ENCODE measurements at regions not wholly inside any gene's neighbourhood (a gene's known extent, or its start where the extent isn't known, plus 50 kb on each side); places are given as distances from the start of the nearest gene placed in this dataset.

- Mint-ChIP-seq H3K27ac (no peak overlapping the region), H3K4me3 (no peak overlapping the region), H3K27me3 (peaks cover 4 to 7% of the 10 kb centered on the region in 2 donors), H3K36me3 (no peaks in the 10 kb centered on the region), H3K4me1 (no peaks in the 10 kb centered on the region), H3K9me3 (peaks cover 0 to 2% (median 0%) of the 10 kb centered on the region in 8 donors)
- Histone ChIP-seq H3K9me3 (ENCODE audit: control insufficient read depth in 1 of 2, low read length in 2 of 2) (no peaks in the 10 kb centered on the region), H3K4me3 (ENCODE audit: low read length in 2 of 2) (no peak overlapping the region), H3K4me1 (ENCODE audit: insufficient read depth, low read length) (no peaks in the 10 kb centered on the region), H3K36me3 (ENCODE audit: insufficient read depth, low read length) (no peaks in the 10 kb centered on the region), H3K27ac (ENCODE audit: low read depth, low read length) (no peak overlapping the region), H3K27me3 (ENCODE audit: insufficient read depth, low read length) (no peaks in the 10 kb centered on the region)
- ChIA-PET POLR2A (ENCODE audit: partially characterized antibody) (no interaction called here), CTCF (ENCODE audit: partially characterized antibody) (no interaction called here)
- intact Hi-C loops (cut with micrococcal nuclease), result no loop called here
- no peak for DNase-seq
Observed at GRCh38 chr1:170318141-170318540, 172.4 kb downstream of the NTMT2 start.

- POLR2A ChIA-PET (ENCODE audit: partially characterized antibody), result no interaction called here
- no peak overlapping the region for H3K4me3 Mint-ChIP-seq
- peaks cover 2 to 6% of the 10 kb centered on the region in 2 donors for H3K27me3 Mint-ChIP-seq
- intact Hi-C loops (cut with micrococcal nuclease), result no loop called here
- Histone ChIP-seq H3K9me3 (ENCODE audit: control insufficient read depth in 1 of 2, low read length in 2 of 2) (no peaks in the 10 kb centered on the region), H3K36me3 (ENCODE audit: insufficient read depth, low read length) (no peaks in the 10 kb centered on the region), H3K27ac (ENCODE audit: low read depth, low read length) (no peak overlapping the region), H3K27me3 (ENCODE audit: insufficient read depth, low read length) (no peaks in the 10 kb centered on the region), H3K4me1 (ENCODE audit: insufficient read depth, low read length) (no peaks in the 10 kb centered on the region), H3K4me3 (ENCODE audit: low read length in 2 of 2) (no peak overlapping the region)
- CTCF ChIA-PET (ENCODE audit: partially characterized antibody), result no interaction called here
- no peak overlapping the region for H3K27ac Mint-ChIP-seq
- no peak for DNase-seq
- peaks cover 0 to 4% (median 0%) of the 10 kb centered on the region in 8 donors for H3K9me3 Mint-ChIP-seq
- no peaks in the 10 kb centered on the region for H3K4me1 Mint-ChIP-seq
- H3K36me3 Mint-ChIP-seq, result no peaks in the 10 kb centered on the region
Observed at GRCh38 chr1:170318736-170319135, 173.0 kb downstream of the NTMT2 start.

GRCh38 chr1:170321113-170321512 lies 175.4 kb downstream of the NTMT2 start:
- Mint-ChIP-seq H3K27me3 (peaks cover 4% of the 10 kb centered on the region in 2 donors), H3K4me1 (no peaks in the 10 kb centered on the region), H3K9me3 (peaks cover 0 to 6% (median 0%) of the 10 kb centered on the region in 8 donors), H3K4me3 (no peak overlapping the region), H3K27ac (no peak overlapping the region), H3K36me3 (no peaks in the 10 kb centered on the region)
- intact Hi-C loops (cut with micrococcal nuclease), result no loop called here
- H3K27me3 ChIP-seq (ENCODE audit: insufficient read depth, low read length), result no peaks in the 10 kb centered on the region
- no peaks in the 10 kb centered on the region for H3K9me3 ChIP-seq (ENCODE audit: control insufficient read depth in 1 of 2, low read length in 2 of 2)
- ChIA-PET POLR2A (ENCODE audit: partially characterized antibody) (no interaction called here), CTCF (ENCODE audit: partially characterized antibody) (no interaction called here)
- no peak for DNase-seq
- H3K36me3 ChIP-seq (ENCODE audit: insufficient read depth, low read length), result no peaks in the 10 kb centered on the region
- H3K27ac ChIP-seq (ENCODE audit: low read depth, low read length), result no peak overlapping the region
- no peaks in the 10 kb centered on the region for H3K4me1 ChIP-seq (ENCODE audit: insufficient read depth, low read length)
- no peak overlapping the region for H3K4me3 ChIP-seq (ENCODE audit: low read length in 2 of 2)

- CTCF ChIA-PET (ENCODE audit: partially characterized antibody), result no interaction called here
- intact Hi-C loops (cut with micrococcal nuclease), result no loop called here
- Histone ChIP-seq H3K9me3 (ENCODE audit: control insufficient read depth in 1 of 2, low read length in 2 of 2) (no peaks in the 10 kb centered on the region), H3K27me3 (ENCODE audit: insufficient read depth, low read length) (no peaks in the 10 kb centered on the region), H3K36me3 (ENCODE audit: insufficient read depth, low read length) (no peaks in the 10 kb centered on the region), H3K27ac (ENCODE audit: low read depth, low read length) (no peak overlapping the region), H3K4me3 (ENCODE audit: low read length in 2 of 2) (no peak overlapping the region), H3K4me1 (ENCODE audit: insufficient read depth, low read length) (no peaks in the 10 kb centered on the region)
- no peak for DNase-seq
- Mint-ChIP-seq H3K4me3 (no peak overlapping the region), H3K9me3 (peaks cover 0 to 6% (median 0%) of the 10 kb centered on the region in 8 donors), H3K27ac (no peak overlapping the region), H3K4me1 (no peaks in the 10 kb centered on the region), H3K36me3 (no peaks in the 10 kb centered on the region), H3K27me3 (peaks cover 2% of the 10 kb centered on the region in 2 donors)
- POLR2A ChIA-PET (ENCODE audit: partially characterized antibody), result no interaction called here
Observed at GRCh38 chr1:170326186-170326585, 180.4 kb downstream of the NTMT2 start.

GRCh38 chr1:170332801-170333200 lies 187.0 kb downstream of the NTMT2 start:
- H3K27me3 Mint-ChIP-seq, result peaks cover 0 to 1% of the 10 kb centered on the region in 2 donors
- peaks cover 0 to 2% (median 0%) of the 10 kb centered on the region in 8 donors for H3K9me3 Mint-ChIP-seq
- POLR2A ChIA-PET (ENCODE audit: partially characterized antibody), result no interaction called here
- no peak overlapping the region for H3K27ac Mint-ChIP-seq
- Histone ChIP-seq H3K4me1 (ENCODE audit: insufficient read depth, low read length) (no peaks in the 10 kb centered on the region), H3K9me3 (ENCODE audit: control insufficient read depth in 1 of 2, low read length in 2 of 2) (no peaks in the 10 kb centered on the region), H3K27ac (ENCODE audit: low read depth, low read length) (no peak overlapping the region), H3K4me3 (ENCODE audit: low read length in 2 of 2) (no peak overlapping the region), H3K27me3 (ENCODE audit: insufficient read depth, low read length) (no peaks in the 10 kb centered on the region), H3K36me3 (ENCODE audit: insufficient read depth, low read length) (no peaks in the 10 kb centered on the region)
- no peaks in the 10 kb centered on the region for H3K36me3 Mint-ChIP-seq
- intact Hi-C loops (cut with micrococcal nuclease), result no loop called here
- CTCF ChIA-PET (ENCODE audit: partially characterized antibody), result no interaction called here
- no peak for DNase-seq
- no peaks in the 10 kb centered on the region for H3K4me1 Mint-ChIP-seq
- H3K4me3 Mint-ChIP-seq, result no peak overlapping the region

- H3K27ac Mint-ChIP-seq, result no peak overlapping the region
- Histone ChIP-seq H3K27ac (ENCODE audit: low read depth, low read length) (no peak overlapping the region), H3K36me3 (ENCODE audit: insufficient read depth, low read length) (no peaks in the 10 kb centered on the region), H3K4me3 (ENCODE audit: low read length in 2 of 2) (no peak overlapping the region), H3K27me3 (ENCODE audit: insufficient read depth, low read length) (no peaks in the 10 kb centered on the region), H3K4me1 (ENCODE audit: insufficient read depth, low read length) (no peaks in the 10 kb centered on the region), H3K9me3 (ENCODE audit: control insufficient read depth in 1 of 2, low read length in 2 of 2) (no peaks in the 10 kb centered on the region)
- H3K4me3 Mint-ChIP-seq, result no peak overlapping the region
- H3K27me3 Mint-ChIP-seq, result peaks cover 0 to 3% of the 10 kb centered on the region in 2 donors
- POLR2A ChIA-PET (ENCODE audit: partially characterized antibody), result no interaction called here
- DNase-seq, result no peak
- CTCF ChIA-PET (ENCODE audit: partially characterized antibody), result no interaction called here
- H3K9me3 Mint-ChIP-seq, result peaks cover 0 to 2% (median 0%) of the 10 kb centered on the region in 8 donors
- no peaks in the 10 kb centered on the region for H3K4me1 Mint-ChIP-seq
- H3K36me3 Mint-ChIP-seq, result no peaks in the 10 kb centered on the region
- intact Hi-C loops (cut with micrococcal nuclease), result no loop called here
Observed at GRCh38 chr1:170337413-170337994, 191.7 kb downstream of the NTMT2 start.

GRCh38 chr1:170339534-170339933 lies 192.4 kb upstream of the GORAB start:
- H3K27me3 ChIP-seq (ENCODE audit: insufficient read depth, low read length), result no peaks in the 10 kb centered on the region
- H3K36me3 ChIP-seq (ENCODE audit: insufficient read depth, low read length), result no peaks in the 10 kb centered on the region
- ChIA-PET POLR2A (ENCODE audit: partially characterized antibody) (no interaction called here), CTCF (ENCODE audit: partially characterized antibody) (no interaction called here)
- Mint-ChIP-seq H3K9me3 (no peaks in the 10 kb centered on the region), H3K27ac (no peak overlapping the region), H3K4me3 (no peak overlapping the region), H3K36me3 (no peaks in the 10 kb centered on the region), H3K4me1 (no peaks in the 10 kb centered on the region), H3K27me3 (peaks cover 2 to 3% of the 10 kb centered on the region in 2 donors)
- no peaks in the 10 kb centered on the region for H3K4me1 ChIP-seq (ENCODE audit: insufficient read depth, low read length)
- no peaks in the 10 kb centered on the region for H3K9me3 ChIP-seq (ENCODE audit: control insufficient read depth in 1 of 2, low read length in 2 of 2)
- no peak overlapping the region for H3K27ac ChIP-seq (ENCODE audit: low read depth, low read length)
- intact Hi-C loops (cut with micrococcal nuclease), result no loop called here
- no peak overlapping the region for H3K4me3 ChIP-seq (ENCODE audit: low read length in 2 of 2)
- DNase-seq, result no peak

- peaks cover 2% of the 10 kb centered on the region in 2 donors for H3K27me3 Mint-ChIP-seq
- no peaks in the 10 kb centered on the region for H3K9me3 Mint-ChIP-seq
- POLR2A ChIA-PET (ENCODE audit: partially characterized antibody), result no interaction called here
- no peak overlapping the region for H3K27ac Mint-ChIP-seq
- intact Hi-C loops (cut with micrococcal nuclease), result no loop called here
- DNase-seq, result no peak
- Histone ChIP-seq H3K27me3 (ENCODE audit: insufficient read depth, low read length) (no peaks in the 10 kb centered on the region), H3K9me3 (ENCODE audit: control insufficient read depth in 1 of 2, low read length in 2 of 2) (no peaks in the 10 kb centered on the region), H3K4me3 (ENCODE audit: low read length in 2 of 2) (no peak overlapping the region), H3K4me1 (ENCODE audit: insufficient read depth, low read length) (no peaks in the 10 kb centered on the region), H3K27ac (ENCODE audit: low read depth, low read length) (no peak overlapping the region), H3K36me3 (ENCODE audit: insufficient read depth, low read length) (no peaks in the 10 kb centered on the region)
- H3K4me1 Mint-ChIP-seq, result no peaks in the 10 kb centered on the region
- H3K4me3 Mint-ChIP-seq, result no peak overlapping the region
- CTCF ChIA-PET (ENCODE audit: partially characterized antibody), result no interaction called here
- no peaks in the 10 kb centered on the region for H3K36me3 Mint-ChIP-seq
Observed at GRCh38 chr1:170340308-170340707, 191.7 kb upstream of the GORAB start.
